ENCODE measurements at regions not wholly inside any gene's neighbourhood (a gene's known extent, or its start where the extent isn't known, plus 50 kb on each side); places are given as distances from the start of the nearest gene placed in this dataset.
"Not testable (repeated sequence)": the region's sequence is repeated elsewhere in the genome, so short reads cannot be mapped to it uniquely, and the experiment has no call there.

GRCh38 chr7:65069476-65069875 is 63.0 kb upstream of the ERV3-1 start:
- not testable (repeated sequence) for TF ChIP-seq CTCF (IDR thresholded peaks at IDR 0.05); ZFX (IDR thresholded peaks at IDR 0.05; ENCODE audit: borderline replicate concordance)
